ENCODE measurements at regions not wholly inside any gene's neighbourhood (a gene's known extent, or its start where the extent isn't known, plus 50 kb on each side); places are given as distances from the start of the nearest gene placed in this dataset.

GRCh38 chr3:127053450-127053849, 70.5 kb downstream of the PLXNA1 start:
- no peak for DNase-seq (ENCODE audit: low spot score)
- in situ Hi-C loops (cut with MboI; ENCODE audit: low pct_unique_long_range_greater_than_20kb, low sequenced_read_pairs, unreplicated experiment) = no loop called here
- no peak for TF ChIP-seq CTCF (IDR thresholded peaks at IDR 0.05; ENCODE audit: extremely low read depth, insufficient read depth, missing control alignments)

GRCh38 chr3:127053979-127054378, 71.1 kb downstream of the PLXNA1 start:
- no peak for TF ChIP-seq CTCF (IDR thresholded peaks at IDR 0.05; ENCODE audit: extremely low read depth, insufficient read depth, missing control alignments)
- in situ Hi-C loops (cut with MboI; ENCODE audit: low pct_unique_long_range_greater_than_20kb, low sequenced_read_pairs, unreplicated experiment) = no loop called here
- DNase-seq (ENCODE audit: low spot score) = no peak

- DNase-seq (ENCODE audit: low spot score) = no peak
- in situ Hi-C loops (cut with MboI; ENCODE audit: low pct_unique_long_range_greater_than_20kb, low sequenced_read_pairs, unreplicated experiment) = no loop called here
- TF ChIP-seq CTCF (IDR thresholded peaks at IDR 0.05; ENCODE audit: extremely low read depth, insufficient read depth, missing control alignments) = no peak
These were observed 73.4 kb downstream of the PLXNA1 start for GRCh38 chr3:127056281-127056680.

GRCh38 chr3:127056976-127057375, 74.1 kb downstream of the PLXNA1 start:
- in situ Hi-C loops (cut with MboI; ENCODE audit: low pct_unique_long_range_greater_than_20kb, low sequenced_read_pairs, unreplicated experiment) = no loop called here
- TF ChIP-seq CTCF (IDR thresholded peaks at IDR 0.05; ENCODE audit: extremely low read depth, insufficient read depth, missing control alignments) = no peak
- DNase-seq (ENCODE audit: low spot score) = no peak

GRCh38 chr3:127059072-127059471, 76.2 kb downstream of the PLXNA1 start:
- in situ Hi-C loops (cut with MboI; ENCODE audit: low pct_unique_long_range_greater_than_20kb, low sequenced_read_pairs, unreplicated experiment) = no loop called here
- DNase-seq (ENCODE audit: low spot score) = no peak
- no peak for TF ChIP-seq CTCF (IDR thresholded peaks at IDR 0.05; ENCODE audit: extremely low read depth, insufficient read depth, missing control alignments)

- no peak for TF ChIP-seq CTCF (IDR thresholded peaks at IDR 0.05; ENCODE audit: extremely low read depth, insufficient read depth, missing control alignments)
- DNase-seq (ENCODE audit: low spot score) = no peak
- in situ Hi-C loops (cut with MboI; ENCODE audit: low pct_unique_long_range_greater_than_20kb, low sequenced_read_pairs, unreplicated experiment) = no loop called here
These were observed 78.7 kb downstream of the PLXNA1 start for GRCh38 chr3:127061641-127062040.

- no peak for DNase-seq (ENCODE audit: low spot score)
- TF ChIP-seq CTCF (IDR thresholded peaks at IDR 0.05; ENCODE audit: extremely low read depth, insufficient read depth, missing control alignments) = no peak
- in situ Hi-C loops (cut with MboI; ENCODE audit: low pct_unique_long_range_greater_than_20kb, low sequenced_read_pairs, unreplicated experiment) = no loop called here
These were observed 80.0 kb downstream of the PLXNA1 start for GRCh38 chr3:127062926-127063325.

Data from GM13977 (cell line).